Germinal center (tissue), 1 donor: ENCODE measurements at regions not wholly inside any gene's neighbourhood (a gene's known extent, or its start where the extent isn't known, plus 50 kb on each side); places are given as distances from the start of the nearest gene placed in this dataset.

Experiments used
- DNase-seq: peaks from one replicate; pipeline ENCODE4 v3.0.0; 2012; ENCODE audit warnings: mixed read lengths, low spot score

DNA sequence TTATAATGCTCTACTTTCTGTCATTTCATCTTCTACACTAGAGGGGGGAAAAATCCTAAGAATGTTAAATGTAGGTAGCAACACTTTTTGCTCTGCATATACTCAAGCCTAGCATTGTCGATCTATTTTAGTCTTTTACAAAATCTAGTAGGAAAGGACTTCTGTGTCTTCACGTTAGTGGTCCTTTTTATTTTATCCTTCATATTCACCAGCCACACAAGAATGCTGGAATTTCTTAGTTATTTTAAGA is 253.0 kb upstream of the FLRT2 start:
- no peak for DNase-seq

GRCh38 chr14:85279407-85279806 is 250.5 kb upstream of the FLRT2 start:
- DNase-seq = no peak

DNA sequence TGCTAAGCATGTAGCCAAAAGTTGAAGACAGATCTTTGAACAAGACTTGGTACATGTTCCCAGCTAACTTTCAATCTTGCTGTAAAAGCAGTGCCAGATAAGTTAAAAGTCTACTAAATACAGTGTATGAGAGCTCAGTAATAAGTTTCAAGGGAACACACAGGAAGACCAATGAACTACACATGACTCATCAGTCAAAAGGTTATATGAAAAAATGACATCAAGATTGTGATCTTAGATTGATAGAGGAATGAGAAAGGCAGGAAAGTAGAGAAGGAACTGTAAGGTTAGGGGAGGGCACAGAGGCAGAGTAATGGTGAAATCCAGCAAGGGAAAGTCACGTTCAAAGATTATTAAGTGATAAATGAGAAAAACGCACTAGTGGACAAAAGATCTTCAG is 249.9 kb upstream of the FLRT2 start:
- DNase-seq = no peak

- DNase-seq = no peak
Measured at GRCh38 chr14:85281921-85282320, 248.0 kb upstream of the FLRT2 start.

DNA sequence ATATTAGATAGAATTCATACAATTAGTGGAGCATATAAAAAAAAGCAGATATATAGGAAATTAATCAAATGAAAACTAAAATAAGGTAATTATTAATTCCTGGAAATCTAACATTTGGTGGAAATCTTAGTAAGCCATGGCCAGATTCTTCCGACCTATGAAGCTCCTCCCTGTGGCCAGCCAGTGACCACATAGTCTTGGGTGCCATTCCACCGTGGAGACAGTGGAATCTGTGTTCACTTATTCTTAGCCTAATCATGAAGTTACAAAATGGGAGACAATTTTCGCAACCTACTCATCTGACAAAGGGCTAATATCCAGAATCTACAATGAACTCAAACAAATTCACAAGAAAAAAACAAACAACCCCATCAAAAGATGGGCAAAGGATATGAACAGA is 241.9 kb upstream of the FLRT2 start:
- no peak for DNase-seq

GRCh38 chr14:85291731-85292130 is 238.2 kb upstream of the FLRT2 start:
- no peak for DNase-seq

GRCh38 chr14:85293612-85294234 is 236.2 kb upstream of the FLRT2 start:
- DNase-seq = no peak

- DNase-seq = no peak
Measured at GRCh38 chr14:85295318-85295717, 234.6 kb upstream of the FLRT2 start.

DNA sequence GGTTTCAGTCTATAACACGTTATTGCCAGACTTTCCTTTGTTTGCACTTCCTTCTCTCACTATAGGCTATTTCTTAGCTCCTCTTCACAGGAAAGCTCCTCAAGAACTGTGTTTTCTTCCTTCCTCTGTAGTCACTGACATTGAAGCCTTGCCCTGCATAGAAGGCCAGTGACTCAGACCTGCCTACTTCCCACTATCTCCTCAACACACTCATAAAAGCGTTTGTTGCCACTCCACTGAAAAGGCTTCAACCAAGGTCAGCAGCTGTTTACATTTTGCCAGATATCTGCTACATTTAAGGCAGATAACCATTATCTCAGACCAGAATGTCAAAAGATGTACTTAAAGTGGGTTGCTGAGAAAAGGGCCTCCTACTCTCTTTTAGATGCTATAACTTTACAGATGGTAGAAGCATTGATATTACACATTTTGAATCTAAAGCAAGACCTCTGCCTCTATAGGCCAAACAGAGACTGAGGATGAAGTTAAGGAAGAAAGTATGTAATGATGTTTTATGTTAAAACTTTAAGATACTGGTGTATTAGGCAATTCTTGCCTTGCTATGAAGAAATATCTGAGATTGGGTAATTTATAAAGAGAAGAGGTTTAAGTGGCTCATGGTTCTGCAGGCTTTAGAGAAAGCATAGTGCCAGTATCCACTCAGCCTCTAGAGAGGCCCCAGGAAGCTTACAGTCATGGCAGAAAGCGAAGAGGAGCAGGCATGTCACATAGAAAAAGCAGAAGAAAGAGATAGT is 233.3 kb upstream of the FLRT2 start:
- DNase-seq = no peak

DNA sequence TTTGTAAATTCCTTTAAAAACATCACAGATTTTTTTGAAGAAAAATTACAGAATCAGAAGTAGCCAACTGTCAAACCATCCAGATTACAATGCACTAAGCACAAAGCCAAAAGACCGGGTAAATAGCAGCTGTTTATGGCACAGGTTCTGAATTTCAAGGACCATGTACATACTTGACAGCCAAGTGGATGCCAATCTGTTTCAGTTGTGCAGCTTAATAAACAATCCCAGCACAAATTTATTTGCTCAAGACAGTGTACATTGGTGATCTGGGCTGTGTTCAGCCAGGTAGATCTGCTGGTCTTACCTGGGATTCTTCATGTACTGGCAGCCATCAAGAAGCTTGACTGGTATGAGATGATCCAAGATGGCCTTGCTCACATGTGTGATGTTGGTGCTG is 229.8 kb upstream of the FLRT2 start:
- DNase-seq = no peak

DNA sequence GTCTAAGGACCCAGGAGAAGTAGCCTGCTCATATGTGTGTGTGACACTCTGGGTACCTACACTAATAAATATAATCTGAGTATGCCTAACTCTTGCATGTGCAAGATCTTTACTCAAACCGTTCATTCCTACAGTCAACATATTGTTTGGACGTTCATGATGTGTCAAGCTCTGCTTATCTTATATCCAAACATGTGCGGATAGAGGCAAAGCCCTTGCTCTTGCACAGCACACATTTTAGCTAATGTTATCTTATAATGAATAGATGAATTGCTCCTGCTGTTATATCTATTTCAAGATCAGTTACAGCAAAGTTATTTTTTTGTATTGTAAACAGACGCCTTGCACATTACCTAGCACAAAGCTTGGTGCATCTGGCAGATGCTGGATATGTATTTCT is 228.4 kb upstream of the FLRT2 start:
- DNase-seq = no peak

DNA sequence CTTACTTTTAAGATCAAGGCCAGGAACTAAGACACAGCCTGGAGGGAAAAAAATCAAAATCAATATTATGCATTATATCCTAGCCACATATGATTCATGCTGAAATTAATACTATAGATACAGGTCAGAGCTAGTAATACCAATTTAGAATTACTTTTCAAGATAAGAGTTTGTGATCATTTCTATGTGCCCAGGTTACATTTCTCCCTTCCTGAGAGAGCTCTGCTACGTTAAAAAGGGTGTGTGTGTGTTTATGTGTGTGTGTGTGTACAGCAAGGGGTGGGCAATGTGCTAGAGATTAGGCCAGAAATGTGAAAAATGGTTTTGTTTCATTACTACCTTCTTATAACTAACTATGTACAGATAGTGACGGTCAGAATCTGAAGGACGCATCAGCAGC is 223.9 kb upstream of the FLRT2 start:
- no peak for DNase-seq

DNA sequence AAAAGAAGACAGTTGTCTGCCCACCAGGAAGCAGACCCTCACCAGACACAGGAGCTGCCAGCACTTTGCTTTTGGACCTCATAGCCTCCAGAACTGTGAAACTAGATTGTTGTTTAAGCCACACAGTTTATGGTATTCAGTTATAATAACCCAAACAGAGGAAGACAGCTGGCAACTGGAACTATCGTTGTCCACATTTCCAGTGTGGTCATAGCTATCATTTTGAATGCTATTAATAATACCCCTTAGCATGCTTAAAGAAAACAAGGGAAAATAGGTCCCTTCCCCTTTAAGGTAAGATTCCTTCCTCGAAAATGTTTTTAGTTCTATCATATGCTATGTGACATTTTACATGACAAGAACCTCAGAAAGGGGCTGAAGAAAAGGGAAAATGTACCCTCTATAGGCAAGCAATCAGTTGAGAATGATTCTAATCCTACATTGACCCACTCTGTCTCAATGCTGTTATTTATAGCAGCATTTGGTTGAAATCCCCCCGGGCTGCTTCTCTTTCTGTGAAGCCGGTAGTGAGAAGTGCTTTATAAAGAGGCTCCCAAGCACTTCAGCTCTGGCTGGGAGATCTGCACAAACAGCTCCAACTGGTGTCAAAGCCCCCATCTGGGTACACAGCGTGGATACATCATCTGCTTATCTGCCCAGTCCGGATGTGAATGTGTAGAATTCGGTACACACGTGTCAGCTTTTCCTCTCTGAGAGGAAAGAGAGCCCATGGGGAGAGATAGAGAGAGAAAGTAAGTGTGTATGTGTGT is 221.2 kb upstream of the FLRT2 start:
- no peak for DNase-seq

DNA sequence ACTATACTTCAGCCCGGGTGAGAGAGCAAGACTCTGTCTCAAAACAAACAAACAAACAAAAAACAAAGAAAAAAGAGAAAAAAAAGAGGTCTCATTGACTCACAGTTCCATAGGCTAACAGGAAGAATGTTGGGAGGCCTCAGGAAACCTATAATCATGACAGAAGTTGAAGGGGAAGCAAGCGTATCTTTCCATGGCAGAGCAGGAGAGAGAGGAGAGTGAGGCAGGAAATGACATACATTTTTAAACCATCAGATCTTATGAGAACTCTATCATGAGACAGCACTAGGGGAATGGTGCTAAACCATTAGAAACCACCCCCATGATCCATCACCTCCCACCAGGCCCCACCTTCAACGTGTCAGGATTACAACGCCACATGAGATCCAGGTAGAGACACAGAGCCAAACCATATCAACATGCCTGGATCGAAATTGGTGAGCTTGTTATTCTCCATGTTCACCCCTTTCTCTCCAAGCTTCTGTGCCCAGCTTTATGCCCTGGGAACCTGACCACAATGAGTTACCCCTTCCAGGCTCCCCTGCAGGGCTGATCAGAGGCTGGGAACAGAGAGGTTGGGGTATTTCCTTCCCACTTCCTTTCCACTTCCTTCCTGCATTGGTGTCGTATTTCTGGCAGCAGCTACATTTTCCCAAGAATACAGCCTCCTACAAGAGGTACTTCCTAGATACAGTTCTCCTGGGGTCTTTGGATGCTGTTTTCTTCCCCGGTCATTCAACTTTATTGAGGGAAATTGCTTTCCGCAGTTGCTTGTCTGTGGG is 219.3 kb upstream of the FLRT2 start:
- DNase-seq = no peak

GRCh38 chr14:85313560-85314207 is 216.3 kb upstream of the FLRT2 start:
- DNase-seq = no peak

DNA sequence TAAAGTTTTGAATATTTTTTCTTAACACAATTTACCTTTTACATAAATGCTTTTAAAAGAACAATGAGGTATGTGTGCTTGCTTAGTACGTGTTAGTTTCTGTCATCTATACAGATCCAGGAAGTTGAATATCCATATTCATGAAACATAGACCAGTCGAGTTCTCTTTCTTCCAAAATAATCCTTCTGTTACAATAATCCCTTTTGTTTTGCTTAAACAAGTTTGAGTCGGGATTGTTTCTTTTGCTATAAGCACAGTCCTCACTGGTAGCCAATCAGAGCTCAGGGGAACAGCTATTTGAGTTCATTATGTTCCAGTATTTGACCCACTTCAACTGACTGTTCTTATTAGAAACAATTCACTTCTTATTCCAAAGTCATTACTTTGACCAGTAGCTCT is 214.7 kb upstream of the FLRT2 start:
- no peak for DNase-seq

GRCh38 chr14:85315733-85316290 is 214.1 kb upstream of the FLRT2 start:
- no peak for DNase-seq

- no peak for DNase-seq
Measured at GRCh38 chr14:85316701-85317410, 213.1 kb upstream of the FLRT2 start.

DNA sequence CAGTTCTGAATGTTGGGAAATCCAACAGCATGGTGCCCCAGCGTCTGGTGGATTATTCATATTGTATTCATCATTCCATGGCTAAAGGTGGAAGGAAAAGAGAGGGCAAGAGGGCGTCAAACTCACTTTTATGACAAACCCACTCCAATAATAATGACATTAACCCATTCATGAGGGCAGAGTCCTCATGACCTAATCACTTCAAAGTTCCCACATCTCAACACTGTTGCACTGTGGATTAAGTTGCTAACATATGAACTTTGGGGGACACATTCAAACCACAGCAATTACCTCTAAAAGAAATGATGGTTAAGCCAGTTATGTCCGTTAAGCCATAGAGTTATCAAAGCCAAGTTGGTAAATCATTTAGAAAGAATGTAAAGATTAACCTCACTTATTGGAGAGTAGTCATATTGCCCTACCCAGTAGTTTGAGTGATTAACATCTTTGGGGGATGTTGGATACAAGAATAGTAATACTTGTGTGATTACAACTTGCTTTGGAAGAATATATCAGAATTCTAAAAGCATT is 212.4 kb upstream of the FLRT2 start:
- no peak for DNase-seq

GRCh38 chr14:85319101-85319500 is 210.8 kb upstream of the FLRT2 start:
- no peak for DNase-seq
